ENCODE measurements at regions not wholly inside any gene's neighbourhood (a gene's known extent, or its start where the extent isn't known, plus 50 kb on each side); places are given as distances from the start of the nearest gene placed in this dataset.
"Not testable (repeated sequence)": the region's sequence is repeated elsewhere in the genome, so short reads cannot be mapped to it uniquely, and the experiment has no call there.

DNA sequence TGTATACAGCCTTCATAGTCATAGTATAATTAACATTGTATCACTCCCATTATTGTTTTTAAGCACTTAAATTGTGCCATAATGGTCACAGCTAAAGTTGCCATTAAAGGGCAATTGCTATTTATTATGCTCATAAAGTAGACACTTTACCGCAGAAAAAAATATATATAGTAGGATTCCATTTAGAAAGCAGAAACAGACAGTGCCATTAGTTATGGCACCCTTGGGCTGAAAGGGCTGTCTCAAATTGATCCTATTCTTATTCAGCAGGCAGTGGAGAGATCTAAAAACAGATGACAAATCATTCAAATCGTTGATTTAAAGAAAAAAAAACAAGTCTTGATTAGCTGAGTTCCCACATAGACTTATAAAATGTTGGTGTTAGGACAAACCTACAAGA is 514.2 kb upstream of the ROBO2 start:
- H3K4me3 ChIP-seq, result no peak overlapping the region
- no peaks in the 10 kb centered on the region for H3K9me3 ChIP-seq
- H3K27me3 ChIP-seq, result no peaks in the 10 kb centered on the region
- WGBS, 2 donors, result 87 to 89% methylated on average over 2 of the region's 2 CpGs
- no peaks in the 10 kb centered on the region for H3K4me1 ChIP-seq
- no peak for TF ChIP-seq POLR2A (IDR thresholded peaks at IDR 0.05)
- TF ChIP-seq, protein P1, sequence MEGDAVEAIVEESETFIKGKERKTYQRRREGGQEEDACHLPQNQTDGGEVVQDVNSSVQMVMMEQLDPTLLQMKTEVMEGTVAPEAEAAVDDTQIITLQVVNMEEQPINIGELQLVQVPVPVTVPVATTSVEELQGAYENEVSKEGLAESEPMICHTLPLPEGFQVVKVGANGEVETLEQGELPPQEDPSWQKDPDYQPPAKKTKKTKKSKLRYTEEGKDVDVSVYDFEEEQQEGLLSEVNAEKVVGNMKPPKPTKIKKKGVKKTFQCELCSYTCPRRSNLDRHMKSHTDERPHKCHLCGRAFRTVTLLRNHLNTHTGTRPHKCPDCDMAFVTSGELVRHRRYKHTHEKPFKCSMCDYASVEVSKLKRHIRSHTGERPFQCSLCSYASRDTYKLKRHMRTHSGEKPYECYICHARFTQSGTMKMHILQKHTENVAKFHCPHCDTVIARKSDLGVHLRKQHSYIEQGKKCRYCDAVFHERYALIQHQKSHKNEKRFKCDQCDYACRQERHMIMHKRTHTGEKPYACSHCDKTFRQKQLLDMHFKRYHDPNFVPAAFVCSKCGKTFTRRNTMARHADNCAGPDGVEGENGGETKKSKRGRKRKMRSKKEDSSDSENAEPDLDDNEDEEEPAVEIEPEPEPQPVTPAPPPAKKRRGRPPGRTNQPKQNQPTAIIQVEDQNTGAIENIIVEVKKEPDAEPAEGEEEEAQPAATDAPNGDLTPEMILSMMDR (IDR thresholded peaks at IDR 0.05), result no peak
- DNase-seq, result no peak
- H3K36me3 ChIP-seq (ENCODE audit: low read depth, missing control alignments), result no peaks in the 10 kb centered on the region
- no peak overlapping the region for H3K27ac ChIP-seq
- intact Hi-C loops (cut with DNase I; ENCODE audit: low total_unique reads), result no loop called here

DNA sequence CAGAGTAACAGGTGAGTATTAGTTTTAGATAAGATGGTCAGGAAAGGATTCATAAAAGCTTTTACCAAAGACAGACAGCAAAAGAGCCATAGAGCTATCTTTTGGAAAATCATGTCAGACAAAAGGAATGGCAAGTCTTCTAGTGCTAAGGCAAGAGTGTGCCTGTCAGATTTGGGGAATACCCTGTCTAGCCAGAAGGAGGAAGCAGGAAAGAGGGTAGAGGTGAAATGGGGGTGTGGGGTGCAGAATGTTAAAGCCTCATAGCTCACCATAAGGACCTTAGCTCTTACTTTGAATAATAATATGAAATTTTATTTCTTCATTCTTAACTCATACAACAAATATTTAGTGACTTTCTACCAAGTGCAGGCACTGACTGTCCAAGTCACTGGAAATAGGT is 512.1 kb upstream of the ROBO2 start:
- Histone ChIP-seq H3K27ac (no peak overlapping the region), H3K9me3 (no peaks in the 10 kb centered on the region), H3K27me3 (no peaks in the 10 kb centered on the region), H3K4me1 (no peaks in the 10 kb centered on the region), H3K36me3 (ENCODE audit: low read depth, missing control alignments) (no peaks in the 10 kb centered on the region), H3K4me3 (no peak overlapping the region)
- no peak for DNase-seq
- TF ChIP-seq, protein P1 (IDR thresholded peaks at IDR 0.05), result no peak
- no peak for TF ChIP-seq POLR2A (IDR thresholded peaks at IDR 0.05)
- intact Hi-C loops (cut with DNase I; ENCODE audit: low total_unique reads), result no loop called here

DNA sequence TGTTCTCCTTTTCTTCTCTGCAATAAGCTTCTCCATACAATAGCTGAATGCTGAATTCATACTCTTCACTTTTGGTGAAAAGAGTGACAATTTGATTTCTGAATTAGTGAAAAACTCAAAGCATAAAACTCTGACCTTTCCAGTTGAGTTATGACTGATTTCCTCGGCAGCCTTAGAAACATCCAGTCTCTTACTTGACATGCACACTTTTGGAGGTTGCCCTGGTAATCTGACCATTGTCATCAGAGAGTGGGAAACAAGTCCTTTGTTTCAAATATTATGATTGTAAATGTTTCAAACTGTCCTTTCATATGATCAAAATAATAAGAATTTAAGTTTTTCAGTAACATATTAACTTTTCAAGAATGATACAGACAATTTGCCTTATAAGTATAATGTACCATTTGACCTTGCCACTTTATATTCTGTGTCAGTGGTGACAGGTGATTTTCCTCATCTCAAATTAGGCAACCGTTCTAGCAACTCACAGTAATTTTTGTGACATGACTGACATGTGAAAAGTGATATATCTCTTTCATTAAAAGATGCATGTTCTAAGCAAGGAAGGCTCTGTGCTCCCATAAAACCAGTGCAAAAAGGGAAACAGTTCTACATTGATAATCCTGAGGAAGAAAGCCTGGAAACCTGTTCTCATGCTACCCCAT is 507.6 kb upstream of the ROBO2 start:
- no peak for DNase-seq
- Histone ChIP-seq H3K27ac (no peak overlapping the region), H3K27me3 (no peaks in the 10 kb centered on the region), H3K9me3 (no peaks in the 10 kb centered on the region), H3K4me3 (no peak overlapping the region), H3K4me1 (no peaks in the 10 kb centered on the region), H3K36me3 (ENCODE audit: low read depth, missing control alignments) (no peaks in the 10 kb centered on the region)
- intact Hi-C loops (cut with DNase I; ENCODE audit: low total_unique reads), result no loop called here
- 47 to 48% methylated on average over 2 of the region's 2 CpGs for WGBS, 2 donors
- TF ChIP-seq POLR2A (IDR thresholded peaks at IDR 0.05), result no peak
- TF ChIP-seq, protein P1 (IDR thresholded peaks at IDR 0.05), result no peak

DNA sequence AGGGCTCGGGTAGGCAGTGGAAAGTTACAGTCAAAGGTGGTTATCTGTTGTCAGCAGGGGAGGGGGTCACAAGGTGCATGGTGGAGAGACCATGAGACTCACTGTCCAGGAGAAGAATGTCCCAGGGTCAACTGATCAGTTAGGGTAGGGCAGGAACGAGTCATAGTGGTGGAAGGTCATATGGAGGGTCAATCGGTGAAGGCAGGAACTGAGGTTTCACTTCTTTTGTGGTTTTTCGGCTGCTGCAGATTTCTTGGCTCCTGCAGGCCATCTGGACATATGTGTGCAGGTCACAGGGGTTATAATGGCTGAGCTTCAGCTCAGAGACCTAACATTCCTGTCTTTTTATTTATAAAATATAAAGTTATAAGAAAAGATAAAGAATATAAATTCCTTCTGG is 506.2 kb upstream of the ROBO2 start:
- H3K4me1 ChIP-seq; DNase-seq; H3K27me3 ChIP-seq; H3K36me3 ChIP-seq (ENCODE audit: low read depth, missing control alignments); H3K9me3 ChIP-seq; H3K27ac ChIP-seq; H3K4me3 ChIP-seq; intact Hi-C loops (cut with DNase I; ENCODE audit: low total_unique reads): not testable (repeated sequence)
- WGBS, 2 donors, result 69 to 75% methylated on average over 4 of the region's 4 CpGs

DNA sequence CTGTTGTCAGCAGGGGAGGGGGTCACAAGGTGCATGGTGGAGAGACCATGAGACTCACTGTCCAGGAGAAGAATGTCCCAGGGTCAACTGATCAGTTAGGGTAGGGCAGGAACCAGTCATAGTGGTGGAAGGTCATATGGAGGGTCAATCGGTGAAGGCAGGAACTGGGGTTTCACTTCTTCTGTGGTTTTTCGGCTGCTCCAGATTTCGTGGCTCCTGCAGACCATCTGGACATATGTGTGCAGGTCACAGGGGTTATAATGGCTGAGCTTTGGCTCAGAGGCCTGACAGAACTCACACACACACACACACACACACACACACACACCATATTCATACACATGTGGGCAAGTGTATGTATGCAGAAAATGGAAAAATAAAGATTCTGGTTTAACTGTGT is 502.0 kb upstream of the ROBO2 start:
- H3K9me3 ChIP-seq; H3K27ac ChIP-seq; H3K27me3 ChIP-seq; H3K36me3 ChIP-seq (ENCODE audit: low read depth, missing control alignments); H3K4me3 ChIP-seq; H3K4me1 ChIP-seq; DNase-seq; intact Hi-C loops (cut with DNase I; ENCODE audit: low total_unique reads): not testable (repeated sequence)
- WGBS, 2 donors, result 79 to 91% methylated on average over 3 of the region's 3 CpGs

DNA sequence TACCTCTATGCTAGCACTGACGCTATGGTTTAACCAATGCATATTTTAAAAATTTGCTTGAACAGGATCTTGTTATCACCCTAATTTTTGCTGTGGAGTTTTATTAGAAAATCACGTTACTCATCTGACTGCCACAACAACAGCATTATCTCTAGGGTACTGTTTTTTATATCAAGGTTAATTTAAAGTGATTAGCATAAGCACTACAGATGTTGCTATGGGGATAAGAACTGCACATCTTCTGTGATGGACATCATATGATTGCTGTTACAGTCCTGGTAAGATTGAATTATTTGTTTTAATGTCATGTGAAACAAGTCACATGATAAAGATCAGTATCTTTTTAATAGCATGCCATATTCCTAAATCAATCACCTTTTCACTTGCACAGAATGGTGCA is 492.2 kb upstream of the ROBO2 start:
- H3K27me3 ChIP-seq, result no peaks in the 10 kb centered on the region
- TF ChIP-seq, protein P1 (IDR thresholded peaks at IDR 0.05), result no peak
- TF ChIP-seq POLR2A (IDR thresholded peaks at IDR 0.05), result no peak
- H3K27ac ChIP-seq, result no peak overlapping the region
- no peak overlapping the region for H3K4me3 ChIP-seq
- no peak for DNase-seq
- H3K4me1 ChIP-seq, result no peaks in the 10 kb centered on the region
- WGBS, 2 donors, result 76 to 88% methylated on average over 2 of the region's 2 CpGs
- intact Hi-C loops (cut with DNase I; ENCODE audit: low total_unique reads), result no loop called here
- no peaks in the 10 kb centered on the region for H3K36me3 ChIP-seq (ENCODE audit: low read depth, missing control alignments)
- H3K9me3 ChIP-seq, result no peaks in the 10 kb centered on the region

All from testis (tissue), 2 donors.